GM12878 (cell line): ENCODE measurements at regions not wholly inside any gene's neighbourhood (a gene's known extent, or its start where the extent isn't known, plus 50 kb on each side); places are given as distances from the start of the nearest gene placed in this dataset.

Experiments used
- ATAC-seq: fragments of 200-7000 bp; cut with Tn5 transposase; 3 replicates; pipeline ENCODE4 v1.9.1; 2020; ENCODE audit warnings: mild to moderate bottlenecking, moderate library complexity
- BruUV-seq: library from RNA; stranded (reverse); fragments of 400-500 nt; replicated peaks from 2 replicates; lab custom pipeline; 2021; lab: Mats Ljungman, UMichigan
- CTCF ChIA-PET: fragments of 300-600 bp; sonication (Branson Sonifier 250); formaldehyde crosslinking; extraction: SDS; loops from one replicate; lab custom pipeline; 2021; ENCODE audit warnings: inconsistent platforms; lab: Yijun Ruan, JAX
- POLR2A ChIA-PET: fragments of 350-600 bp; formaldehyde crosslinking; extraction: SDS; loops from one replicate; lab custom pipeline; 2021; ENCODE audit warnings: inconsistent platforms; lab: Charles Lee
- RAD21 ChIA-PET: fragments of 300-600 bp; sonication (Branson Sonifier 250); formaldehyde crosslinking; loops from one replicate; lab custom pipeline; 2023; ENCODE audit warnings: antibody characterized with exemption; ENCODE audit not compliant: unreplicated experiment; lab: Charles Lee
- SMC1A ChIA-PET: fragments of 300-600 bp; sonication (Branson Sonifier 250); formaldehyde crosslinking; loops from one replicate; lab custom pipeline; 2023; ENCODE audit not compliant: unreplicated experiment, uncharacterized antibody; lab: Charles Lee
- DNase-seq: peaks from one replicate; pipeline ENCODE4 v3.0.0-alpha.2; 2011; ENCODE audit warnings: low read depth, low spot score
- FAIRE-seq: peaks from 3 replicates; lab custom pipeline; 2011; peaks lifted over from hg19 to GRCh38; lab: Jason Lieb, UNC
- H2AFZ ChIP-seq: 2 replicates; pipeline ENCODE4 v1.6.0; 2011; ENCODE audit warnings: low read depth, low read length, control low read depth; ENCODE audit not compliant: control insufficient read depth
- H3K27ac ChIP-seq: 2 replicates; pipeline ENCODE4 v1.5.1; 2011; ENCODE audit warnings: control low read depth; ENCODE audit not compliant: control insufficient read depth, insufficient read depth
- H3K27me3 ChIP-seq, 2 experiments: replicated peaks in 1 of 2; 2 replicates each; pipeline versions ENCODE4 v1.6.0 to v1.6.1; 2011; ENCODE audit warnings: low read length in 1 of 2; ENCODE audit not compliant: control insufficient read depth in 2 of 2, insufficient read depth in 2 of 2
- H3K36me3 ChIP-seq, 2 experiments: 2 replicates each; pipeline ENCODE4 v1.5.1; 2011; ENCODE audit warnings: low read length in 1 of 2; ENCODE audit not compliant: control insufficient read depth in 2 of 2, insufficient read depth in 2 of 2
- H3K4me1 ChIP-seq: 2 replicates; pipeline ENCODE4 v1.6.1; 2011; ENCODE audit warnings: mild to moderate bottlenecking, low read length, moderate library complexity, mixed read lengths; ENCODE audit not compliant: control insufficient read depth, insufficient read depth
- H3K4me2 ChIP-seq: 2 replicates; pipeline ENCODE4 v1.6.0; 2011; ENCODE audit warnings: control low read depth; ENCODE audit not compliant: control insufficient read depth, insufficient read depth
- H3K4me3 ChIP-seq: fragments of 200-600 bp; sonication (generic); 2 replicates; pipeline ENCODE4 v1.5.1; 2016
- H3K79me2 ChIP-seq: 2 replicates; pipeline ENCODE4 v1.6.0; 2011; ENCODE audit warnings: low read length; ENCODE audit not compliant: control insufficient read depth, insufficient read depth
- H3K9ac ChIP-seq: 2 replicates; pipeline ENCODE4 v1.8.0; 2011; ENCODE audit warnings: low read length, control low read depth, mixed read lengths; ENCODE audit not compliant: control insufficient read depth, insufficient read depth
- H3K9me3 ChIP-seq: replicated peaks from 3 replicates; pipeline ENCODE4 v1.5.1; 2011; ENCODE audit warnings: mild to moderate bottlenecking, low read length; ENCODE audit not compliant: control insufficient read depth, insufficient read depth
- H4K20me1 ChIP-seq: 2 replicates; pipeline ENCODE4 v1.6.0; 2011; ENCODE audit not compliant: control insufficient read depth, insufficient read depth
- BACH1 ChIP-seq: fragments of 450-650 bp; IDR thresholded peaks from 2 replicates; pipeline ENCODE4 v1.6.1; 2017; ENCODE audit warnings: mild to moderate bottlenecking, borderline replicate concordance
- CHD2 ChIP-seq: IDR thresholded peaks from 2 replicates; pipeline ENCODE4 v1.6.1; 2011; ENCODE audit warnings: low read depth, low read length, improper control_type of control experiment, borderline replicate concordance
- CREM ChIP-seq: IDR thresholded peaks from 2 replicates; pipeline ENCODE4 v1.6.1; 2014; ENCODE audit warnings: antibody characterized with exemption, low read depth
- EGR1 ChIP-seq, 2 experiments: IDR thresholded peaks; 1 replicate in 1 of 2; 2 replicates in 1 of 2; pipeline ENCODE4 v1.6.1; 2011 to 2012; ENCODE audit warnings: low read depth in 2 of 2, low read length in 2 of 2, borderline replicate concordance in 1 of 2, mild to moderate bottlenecking in 1 of 2, moderate library complexity in 1 of 2
- ELK1 ChIP-seq: IDR thresholded peaks from 2 replicates; pipeline ENCODE4 v1.6.1; 2012; ENCODE audit warnings: low read depth, low read length, improper control_type of control experiment
- LARP7 ChIP-seq: fragments of 450-650 bp; IDR thresholded peaks from 2 replicates; pipeline ENCODE4 v1.6.1; 2017; ENCODE audit warnings: mild to moderate bottlenecking
- MYC ChIP-seq: IDR thresholded peaks from 2 replicates; pipeline ENCODE4 v1.6.1; 2011; ENCODE audit warnings: mild to moderate bottlenecking, low read length, moderate library complexity, inconsistent platforms; ENCODE audit not compliant: insufficient read depth, insufficient replicate concordance, insufficient read length, severe bottlenecking
- NFXL1 ChIP-seq: fragments of 450-650 bp; IDR thresholded peaks from 2 replicates; pipeline ENCODE4 v1.6.1; 2017; ENCODE audit warnings: antibody characterized with exemption, mild to moderate bottlenecking, borderline replicate concordance
- RELA ChIP-seq: fragments of 450-650 bp; IDR thresholded peaks from 2 replicates; pipeline ENCODE4 v1.8.0; 2014; ENCODE audit warnings: borderline replicate concordance; ENCODE audit not compliant: partially characterized antibody
- RFX5 ChIP-seq: IDR thresholded peaks from 2 replicates; pipeline ENCODE4 v1.6.1; 2011; ENCODE audit warnings: low read depth, low read length, improper control_type of control experiment
- STAT3 ChIP-seq: IDR thresholded peaks from 2 replicates; pipeline ENCODE4 v1.6.1; 2011; ENCODE audit warnings: low read depth, low read length, improper control_type of control experiment
- TCF7 ChIP-seq: IDR thresholded peaks from 2 replicates; pipeline ENCODE4 v1.6.1; 2014; ENCODE audit warnings: antibody characterized with exemption, borderline replicate concordance
- USF2 ChIP-seq: IDR thresholded peaks from 2 replicates; pipeline ENCODE4 v1.6.1; 2011; ENCODE audit warnings: low read depth, low read length, improper control_type of control experiment, borderline replicate concordance
- ZBTB4 ChIP-seq: fragments of 450-650 bp; formaldehyde crosslinking; IDR thresholded peaks from 2 replicates; pipeline ENCODE4 v1.4.0; 2022; ENCODE audit warnings: mild to moderate bottlenecking, moderate library complexity
- WGBS: methylation state at CpG from one replicate; pipeline ENCODE4 v1.1.6; 2016; ENCODE audit warnings: low lambda C conversion rate; ENCODE audit not compliant: insufficient replicate concordance, insufficient coverage; ENCODE audit errors: missing lambda C conversion rate; 5-methylcytosine and 5-hydroxymethylcytosine counted together
- in situ Hi-C: fragments of 300-500 bp; cut with MboI; formaldehyde crosslinking; loops from 9 replicates; pipeline ENCODE4 v1.14.3; 2018; ENCODE audit warnings: mixed read lengths
- intact Hi-C: fragments of 100-400 bp; cut with micrococcal nuclease; formaldehyde crosslinking; loops from one replicate; pipeline ENCODE4 v1.14.2; 2022; ENCODE audit not compliant: unreplicated experiment
- TF ChIP-seq, protein P1 (sequence below): IDR thresholded peaks from 2 replicates; pipeline ENCODE4 v1.6.1; 2012; ENCODE audit warnings: low read depth, low read length, improper control_type of control experiment
- TF ChIP-seq, protein P2 (sequence below): IDR thresholded peaks from 2 replicates; pipeline ENCODE4 v1.6.1; 2012; ENCODE audit warnings: mild to moderate bottlenecking, low read depth, low read length

GRCh38 chr17:71417142-71417541 is 703.7 kb upstream of the SOX9 start:
- intact Hi-C loops (no loop called here), in situ Hi-C loops (no loop called here)
- CTCF ChIA-PET = no interaction called here
- WGBS = 0% methylated on average over 1 of the region's 1 CpG
- no peaks in the 10 kb centered on the region for H4K20me1 ChIP-seq
- no peak for DNase-seq
- H3K4me1 ChIP-seq = no peaks in the 10 kb centered on the region
- no peak overlapping the region for H3K4me3 ChIP-seq
- H3K9ac ChIP-seq = no peak overlapping the region
- RAD21 ChIA-PET = no interaction called here
- BruUV-seq = no TSS peak
- no peak overlapping the region for H3K27ac ChIP-seq
- POLR2A ChIA-PET = no interaction called here
- H3K4me2 ChIP-seq = no peak overlapping the region
- no peaks in the 10 kb centered on the region for H3K27me3 ChIP-seq
- no peak overlapping the region for H2AFZ ChIP-seq
- H3K9me3 ChIP-seq = no peaks in the 10 kb centered on the region
- ATAC-seq = no peak
- no peak for FAIRE-seq
- SMC1A ChIA-PET = no interaction called here
- no peaks in the 10 kb centered on the region for H3K79me2 ChIP-seq
- H3K36me3 ChIP-seq = no peaks in the 10 kb centered on the region
- no peak for TF ChIP-seq LARP7
- TF ChIP-seq TCF7 = no peak
- no peak for TF ChIP-seq ZBTB4
- no peak for TF ChIP-seq EGR1 (IDR thresholded peaks at IDR 0.05; ENCODE audit: borderline replicate concordance in 1 of 2, low read depth in 2 of 2, low read length in 2 of 2)
- TF ChIP-seq MYC = no peak
- TF ChIP-seq CHD2 = no peak
- TF ChIP-seq RELA = no peak
- TF ChIP-seq USF2 = no peak
- TF ChIP-seq, protein P1, sequence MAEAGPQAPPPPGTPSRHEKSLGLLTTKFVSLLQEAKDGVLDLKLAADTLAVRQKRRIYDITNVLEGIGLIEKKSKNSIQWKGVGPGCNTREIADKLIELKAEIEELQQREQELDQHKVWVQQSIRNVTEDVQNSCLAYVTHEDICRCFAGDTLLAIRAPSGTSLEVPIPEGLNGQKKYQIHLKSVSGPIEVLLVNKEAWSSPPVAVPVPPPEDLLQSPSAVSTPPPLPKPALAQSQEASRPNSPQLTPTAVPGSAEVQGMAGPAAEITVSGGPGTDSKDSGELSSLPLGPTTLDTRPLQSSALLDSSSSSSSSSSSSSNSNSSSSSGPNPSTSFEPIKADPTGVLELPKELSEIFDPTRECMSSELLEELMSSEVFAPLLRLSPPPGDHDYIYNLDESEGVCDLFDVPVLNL = no peak
- no peak for TF ChIP-seq ELK1
- no peak for TF ChIP-seq STAT3
- no peak for TF ChIP-seq CREM
- no peak for TF ChIP-seq BACH1
- no peak for TF ChIP-seq RFX5
- no peak for TF ChIP-seq NFXL1
- TF ChIP-seq, protein P2, sequence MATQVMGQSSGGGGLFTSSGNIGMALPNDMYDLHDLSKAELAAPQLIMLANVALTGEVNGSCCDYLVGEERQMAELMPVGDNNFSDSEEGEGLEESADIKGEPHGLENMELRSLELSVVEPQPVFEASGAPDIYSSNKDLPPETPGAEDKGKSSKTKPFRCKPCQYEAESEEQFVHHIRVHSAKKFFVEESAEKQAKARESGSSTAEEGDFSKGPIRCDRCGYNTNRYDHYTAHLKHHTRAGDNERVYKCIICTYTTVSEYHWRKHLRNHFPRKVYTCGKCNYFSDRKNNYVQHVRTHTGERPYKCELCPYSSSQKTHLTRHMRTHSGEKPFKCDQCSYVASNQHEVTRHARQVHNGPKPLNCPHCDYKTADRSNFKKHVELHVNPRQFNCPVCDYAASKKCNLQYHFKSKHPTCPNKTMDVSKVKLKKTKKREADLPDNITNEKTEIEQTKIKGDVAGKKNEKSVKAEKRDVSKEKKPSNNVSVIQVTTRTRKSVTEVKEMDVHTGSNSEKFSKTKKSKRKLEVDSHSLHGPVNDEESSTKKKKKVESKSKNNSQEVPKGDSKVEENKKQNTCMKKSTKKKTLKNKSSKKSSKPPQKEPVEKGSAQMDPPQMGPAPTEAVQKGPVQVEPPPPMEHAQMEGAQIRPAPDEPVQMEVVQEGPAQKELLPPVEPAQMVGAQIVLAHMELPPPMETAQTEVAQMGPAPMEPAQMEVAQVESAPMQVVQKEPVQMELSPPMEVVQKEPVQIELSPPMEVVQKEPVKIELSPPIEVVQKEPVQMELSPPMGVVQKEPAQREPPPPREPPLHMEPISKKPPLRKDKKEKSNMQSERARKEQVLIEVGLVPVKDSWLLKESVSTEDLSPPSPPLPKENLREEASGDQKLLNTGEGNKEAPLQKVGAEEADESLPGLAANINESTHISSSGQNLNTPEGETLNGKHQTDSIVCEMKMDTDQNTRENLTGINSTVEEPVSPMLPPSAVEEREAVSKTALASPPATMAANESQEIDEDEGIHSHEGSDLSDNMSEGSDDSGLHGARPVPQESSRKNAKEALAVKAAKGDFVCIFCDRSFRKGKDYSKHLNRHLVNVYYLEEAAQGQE = no peak
